Transverse colon (tissue), 4 donors: ENCODE measurements at regions not wholly inside any gene's neighbourhood (a gene's known extent, or its start where the extent isn't known, plus 50 kb on each side); places are given as distances from the start of the nearest gene placed in this dataset.
A peak's percentile ranks its signal among the peaks of the same experiment; 100 is the strongest.

Source experiments
- DNase-seq: peaks from one replicate; pipeline ENCODE4 v3.0.0-alpha.2; 2019
- H3K27ac ChIP-seq, 4 donors: fragments of 200-600 bp; sonication (generic); 2 replicates each; pipeline ENCODE4 v1.5.1; 2016 to 2018; ENCODE audit warnings: inconsistent platforms in 4 of 4
- H3K27me3 ChIP-seq: fragments of 200-600 bp; sonication (generic); 2 replicates; pipeline ENCODE4 v1.5.1; 2017; ENCODE audit warnings: inconsistent platforms
- H3K36me3 ChIP-seq, 4 donors: fragments of 200-600 bp; sonication (generic); 2 replicates each; pipeline ENCODE4 v1.5.1; 2017 to 2019; ENCODE audit warnings: inconsistent platforms in 4 of 4
- H3K4me1 ChIP-seq, 4 donors: fragments of 200-600 bp; sonication (generic); 2 replicates each; pipeline ENCODE4 v1.5.1; 2017 to 2020; ENCODE audit warnings: inconsistent platforms in 4 of 4
- H3K4me3 ChIP-seq, 4 donors: fragments of 200-600 bp; sonication (generic); 1 replicate in 1 of 4; 2 replicates in 3 of 4; pipeline versions ENCODE4 v1.5.1 to v1.6.1; 2017 to 2019; ENCODE audit warnings: inconsistent platforms in 4 of 4
- H3K9me3 ChIP-seq, 2 donors: fragments of 200-600 bp; sonication (generic); 2 replicates each; pipeline ENCODE4 v1.5.1; 2017 to 2019; ENCODE audit warnings: inconsistent platforms in 2 of 2
- CTCF ChIP-seq, 5 experiments: fragments of 200-600 bp in 3 of 5; fragments of 450-650 bp in 2 of 5; sonication (generic) in 3 of 5; IDR thresholded peaks; 1 replicate in 2 of 5; 2 replicates in 3 of 5; pipeline ENCODE4 v1.5.1; 2016 to 2017; ENCODE audit warnings: antibody characterized with exemption in 5 of 5, inconsistent platforms in 3 of 5, mild to moderate bottlenecking in 2 of 5, moderate library complexity in 1 of 5
- EP300 ChIP-seq: sonication (generic); formaldehyde crosslinking; IDR thresholded peaks from one replicate; pipeline ENCODE4 v1.6.1; 2017; ENCODE audit warnings: antibody characterized with exemption, low read depth
- POLR2A ChIP-seq: fragments of 450-650 bp; IDR thresholded peaks from one replicate; pipeline ENCODE4 v1.6.1; 2016; ENCODE audit warnings: antibody characterized with exemption, mild to moderate bottlenecking, moderate library complexity
- POLR2AphosphoS5 ChIP-seq, 3 donors: sonication (generic); formaldehyde crosslinking; IDR thresholded peaks; one replicate each; pipeline ENCODE4 v1.6.1; 2016; ENCODE audit warnings: antibody characterized with exemption in 3 of 3
- WGBS, 2 donors: methylation state at CpG; one replicate each; pipeline ENCODE4 v1.1.5; 2018; ENCODE audit warnings: low coverage in 1 of 2; 5-methylcytosine and 5-hydroxymethylcytosine counted together
- in situ Hi-C, 4 donors: fragments of 200-750 bp; cut with MboI; loops; one replicate each; pipeline versions ENCODE4 v1.15.0 to v1.15.1; 2017; ENCODE audit warnings: low sequenced_read_pairs in 3 of 4, low pct_ligation_motif_present in 1 of 4, low pct_unique_long_range_greater_than_20kb in 1 of 4
- intact Hi-C: fragments of 100-400 bp; cut with DNase I; formaldehyde crosslinking; loops from one replicate; pipeline ENCODE4 v1.15.1; 2023; ENCODE audit warnings: low total_unique reads

GRCh38 chr22:48333816-48334735, 1493.6 kb downstream of the BRD1 start:
- H3K27me3 ChIP-seq = no peaks in the 10 kb centered on the region
- no peaks in the 10 kb centered on the region for H3K36me3 ChIP-seq
- in situ Hi-C loops (no loop called here), intact Hi-C loops (no loop called here)
- no peak for TF ChIP-seq CTCF (IDR thresholded peaks at IDR 0.05)
- no peak overlapping the region for H3K4me3 ChIP-seq
- DNase-seq = no peak
- H3K9me3 ChIP-seq = no peaks in the 10 kb centered on the region
- H3K27ac ChIP-seq = no peak overlapping the region
- 89% methylated on average over 40 of the region's 40 CpGs; no CpG with 5 or more reads in 1 of the 2 donors for WGBS, 2 donors
- no peaks in the 10 kb centered on the region for H3K4me1 ChIP-seq

GRCh38 chr22:48333323-48333763, 1494.3 kb downstream of the BRD1 start:
- intact Hi-C loops = no loop called here
- H3K4me1 ChIP-seq = no peaks in the 10 kb centered on the region
- H3K27ac ChIP-seq = no peak overlapping the region
- WGBS, 2 donors = 81 to 100% methylated on average over 1 to 11 of the region's 20 CpGs
- no peaks in the 10 kb centered on the region for H3K27me3 ChIP-seq
- H3K36me3 ChIP-seq = no peaks in the 10 kb centered on the region
- H3K4me3 ChIP-seq = no peak overlapping the region
- no peaks in the 10 kb centered on the region for H3K9me3 ChIP-seq
- no peak for DNase-seq
- TF ChIP-seq EP300 (no peak), POLR2A (no peak), POLR2AphosphoS5 (IDR thresholded peaks at IDR 0.05) (no peak), CTCF (IDR thresholded peaks at IDR 0.05) (no peak)
- in situ Hi-C loops = no loop called here

GRCh38 chr22:48332438-48333322, 1495.0 kb downstream of the BRD1 start:
- intact Hi-C loops = no loop called here
- no peaks in the 10 kb centered on the region for H3K36me3 ChIP-seq
- no peaks in the 10 kb centered on the region for H3K4me1 ChIP-seq
- no peak overlapping the region for H3K4me3 ChIP-seq
- no peaks in the 10 kb centered on the region for H3K27me3 ChIP-seq
- 75 to 88% methylated on average over 7 to 32 of the region's 32 CpGs for whole genome bisulfite sequencing, 2 donors
- peak; percentile 2 for DNase-seq
- in situ Hi-C loops = no loop called here
- H3K9me3 ChIP-seq = no peaks in the 10 kb centered on the region
- H3K27ac ChIP-seq = no peak overlapping the region
- TF ChIP-seq POLR2A = no peak
- no peak for TF ChIP-seq CTCF (IDR thresholded peaks at IDR 0.05)
- TF ChIP-seq POLR2AphosphoS5 (IDR thresholded peaks at IDR 0.05) = no peak
- no peak for TF ChIP-seq EP300

GRCh38 chr22:48331691-48332220, 1495.9 kb downstream of the BRD1 start:
- in situ Hi-C loops = no loop called here
- no peaks in the 10 kb centered on the region for H3K27me3 ChIP-seq
- no peaks in the 10 kb centered on the region for H3K9me3 ChIP-seq
- no peak overlapping the region for H3K4me3 ChIP-seq
- no peak for DNase-seq
- H3K36me3 ChIP-seq = no peaks in the 10 kb centered on the region
- H3K4me1 ChIP-seq = no peaks in the 10 kb centered on the region
- no peak for TF ChIP-seq POLR2AphosphoS5 (IDR thresholded peaks at IDR 0.05)
- TF ChIP-seq POLR2A = no peak
- no peak for TF ChIP-seq CTCF (IDR thresholded peaks at IDR 0.05)
- TF ChIP-seq EP300 = no peak
- no peak overlapping the region for H3K27ac ChIP-seq
- WGBS, 2 donors = 89 to 100% methylated on average over 3 to 11 of the region's 12 CpGs
- intact Hi-C loops = no loop called here
